ENCODE measurements at regions not wholly inside any gene's neighbourhood (a gene's known extent, or its start where the extent isn't known, plus 50 kb on each side); places are given as distances from the start of the nearest gene placed in this dataset.

- Histone ChIP-seq H3K4me3 (ENCODE audit: low read depth, low read length) (no peak overlapping the region), H3K27me3 (ENCODE audit: control insufficient read depth, insufficient read depth, low read length) (no peaks in the 10 kb centered on the region), H3K36me3 (ENCODE audit: control insufficient read depth, insufficient read depth, low read length) (no peaks in the 10 kb centered on the region), H3K27ac (no peak overlapping the region), H3K79me2 (no peaks in the 10 kb centered on the region), H3K9me3 (ENCODE audit: control insufficient read depth, low read length) (no peaks in the 10 kb centered on the region), H2AFZ (no peak overlapping the region), H3K9ac (no peak overlapping the region), H3K4me1 (no peaks in the 10 kb centered on the region), H3K4me2 (ENCODE audit: low read length) (no peak overlapping the region)
- no peak for TF ChIP-seq CTCF (IDR thresholded peaks at IDR 0.05)
Observed at GRCh38 chr13:71368336-71368735, 498.7 kb downstream of the DACH1 start.

DNA sequence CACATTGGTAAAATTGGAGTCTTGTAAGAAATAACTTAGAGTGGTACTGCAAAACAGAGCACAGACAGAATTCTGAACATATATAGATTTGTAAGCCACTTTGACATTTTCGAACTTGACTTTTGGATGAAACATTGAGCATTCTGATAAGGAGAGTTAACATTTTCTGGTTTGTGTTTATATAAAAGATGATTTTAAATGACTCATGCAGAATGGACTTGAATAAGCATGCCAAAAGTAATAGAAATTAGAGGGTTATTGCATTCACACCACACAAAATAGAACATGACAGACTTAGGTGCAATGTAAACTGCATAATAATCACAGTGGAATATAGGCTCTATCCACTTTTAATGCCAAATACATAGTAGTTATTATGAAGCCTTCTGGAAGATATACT, 507.0 kb downstream of the DACH1 start:
- Histone ChIP-seq H2AFZ (no peak overlapping the region), H3K27ac (no peak overlapping the region), H3K9ac (no peak overlapping the region), H3K79me2 (no peaks in the 10 kb centered on the region), H3K4me1 (no peaks in the 10 kb centered on the region), H3K27me3 (ENCODE audit: control insufficient read depth, insufficient read depth, low read length) (no peaks in the 10 kb centered on the region), H3K9me3 (ENCODE audit: control insufficient read depth, low read length) (no peaks in the 10 kb centered on the region), H3K36me3 (ENCODE audit: control insufficient read depth, insufficient read depth, low read length) (no peaks in the 10 kb centered on the region), H3K4me3 (ENCODE audit: low read depth, low read length) (no peak overlapping the region), H3K4me2 (ENCODE audit: low read length) (no peak overlapping the region)
- TF ChIP-seq CTCF (IDR thresholded peaks at IDR 0.05): no peak

- Histone ChIP-seq H3K36me3 (ENCODE audit: control insufficient read depth, insufficient read depth, low read length) (no peaks in the 10 kb centered on the region), H3K27ac (no peak overlapping the region), H3K4me3 (ENCODE audit: low read depth, low read length) (no peak overlapping the region), H3K9me3 (ENCODE audit: control insufficient read depth, low read length) (no peaks in the 10 kb centered on the region), H2AFZ (no peak overlapping the region), H3K9ac (no peak overlapping the region), H3K79me2 (no peaks in the 10 kb centered on the region), H3K27me3 (ENCODE audit: control insufficient read depth, insufficient read depth, low read length) (no peaks in the 10 kb centered on the region), H3K4me2 (ENCODE audit: low read length) (no peak overlapping the region), H3K4me1 (no peaks in the 10 kb centered on the region)
- no peak for TF ChIP-seq CTCF (IDR thresholded peaks at IDR 0.05)
Observed at GRCh38 chr13:71359641-71360040, 507.4 kb downstream of the DACH1 start.

DNA sequence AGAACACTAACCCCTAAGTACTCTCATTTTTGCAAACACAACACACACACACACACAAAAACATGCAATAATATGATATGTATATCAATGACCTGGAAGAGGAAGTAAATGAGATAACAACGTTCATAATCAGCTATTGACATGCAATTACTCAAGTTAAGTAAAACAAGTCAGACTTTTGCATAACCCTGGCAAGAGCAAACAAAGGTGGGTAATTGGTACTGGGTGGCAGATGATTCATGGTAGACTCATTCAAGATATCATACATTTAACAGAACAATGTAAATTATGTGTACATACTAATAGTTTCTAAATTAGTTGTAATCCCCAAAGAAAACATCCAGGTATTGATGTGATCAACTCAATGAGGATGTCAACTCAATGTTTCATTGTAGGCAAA, 508.8 kb downstream of the DACH1 start:
- H3K9me3 ChIP-seq (ENCODE audit: control insufficient read depth, low read length): no peaks in the 10 kb centered on the region
- H3K4me1 ChIP-seq: no peaks in the 10 kb centered on the region
- H3K27ac ChIP-seq: no peak overlapping the region
- H3K9ac ChIP-seq: no peak overlapping the region
- no peaks in the 10 kb centered on the region for H3K36me3 ChIP-seq (ENCODE audit: control insufficient read depth, insufficient read depth, low read length)
- H2AFZ ChIP-seq: no peak overlapping the region
- H3K79me2 ChIP-seq: no peaks in the 10 kb centered on the region
- no peak overlapping the region for H3K4me2 ChIP-seq (ENCODE audit: low read length)
- H3K27me3 ChIP-seq (ENCODE audit: control insufficient read depth, insufficient read depth, low read length): no peaks in the 10 kb centered on the region
- no peak overlapping the region for H3K4me3 ChIP-seq (ENCODE audit: low read depth, low read length)
- no peak for TF ChIP-seq CTCF (IDR thresholded peaks at IDR 0.05)

DNA sequence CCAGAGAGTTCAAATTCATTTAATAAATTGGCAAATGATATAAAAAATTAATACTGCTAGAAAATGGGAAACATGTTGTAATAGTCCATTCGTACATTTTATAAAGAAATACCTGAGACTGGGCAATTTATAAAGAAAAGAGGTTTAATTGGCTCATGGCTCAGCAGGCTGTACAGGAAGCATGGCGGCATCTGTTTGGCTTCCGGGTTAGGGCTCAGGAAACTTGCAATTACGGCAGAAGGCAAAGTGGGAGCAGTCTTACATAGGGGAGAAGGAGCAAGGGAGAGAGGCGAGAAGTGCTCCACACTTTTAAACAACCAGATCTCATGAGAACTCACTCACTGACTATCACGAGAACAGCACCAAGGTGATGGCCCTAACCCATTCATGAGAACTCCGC, 512.0 kb downstream of the DACH1 start:
- Histone ChIP-seq H3K27ac (no peak overlapping the region), H3K9me3 (ENCODE audit: control insufficient read depth, low read length) (no peaks in the 10 kb centered on the region), H3K9ac (no peak overlapping the region), H3K4me1 (no peaks in the 10 kb centered on the region), H2AFZ (no peak overlapping the region), H3K4me3 (ENCODE audit: low read depth, low read length) (no peak overlapping the region), H3K79me2 (no peaks in the 10 kb centered on the region), H3K27me3 (ENCODE audit: control insufficient read depth, insufficient read depth, low read length) (no peaks in the 10 kb centered on the region), H3K4me2 (ENCODE audit: low read length) (no peak overlapping the region), H3K36me3 (ENCODE audit: control insufficient read depth, insufficient read depth, low read length) (no peaks in the 10 kb centered on the region)
- no peak for TF ChIP-seq CTCF (IDR thresholded peaks at IDR 0.05)

Data from parathyroid adenoma (tissue), 2 donors.